Sigmoid colon (tissue), 6 donors: ENCODE measurements at regions not wholly inside any gene's neighbourhood (a gene's known extent, or its start where the extent isn't known, plus 50 kb on each side); places are given as distances from the start of the nearest gene placed in this dataset.

Experiments used
- DNase-seq: peaks from one replicate; pipeline ENCODE4 v3.0.0-alpha.2; 2019
- H3K27ac ChIP-seq, 4 donors: fragments of 200-600 bp; sonication (generic); one replicate each; pipeline ENCODE4 v1.5.1; 2016 to 2019; ENCODE audit warnings: mild to moderate bottlenecking in 1 of 4
- H3K27me3 ChIP-seq, 3 donors: fragments of 200-600 bp; sonication (generic); one replicate each; pipeline ENCODE4 v1.5.1; 2019; ENCODE audit warnings: mild to moderate bottlenecking in 1 of 3
- H3K36me3 ChIP-seq, 4 donors: fragments of 200-600 bp; sonication (generic); one replicate each; pipeline ENCODE4 v1.5.1; 2016 to 2019
- H3K4me1 ChIP-seq, 4 donors: fragments of 200-600 bp; sonication (generic); one replicate each; pipeline ENCODE4 v1.5.1; 2017 to 2019
- H3K4me3 ChIP-seq, 4 donors: fragments of 200-600 bp; sonication (generic); one replicate each; pipeline ENCODE4 v1.5.1; 2017 to 2019; ENCODE audit warnings: mild to moderate bottlenecking in 2 of 4, moderate library complexity in 1 of 4
- H3K9me3 ChIP-seq, 4 donors: fragments of 200-600 bp in 3 of 4; sonication (generic) in 3 of 4; one replicate each; pipeline versions ENCODE4 v1.5.1 to v1.6.1; 2013 to 2019
- CTCF ChIP-seq, 4 experiments: fragments of 450-650 bp in 3 of 4; fragments of 200-600 bp in 1 of 4; IDR thresholded peaks; one replicate each; pipeline ENCODE4 v1.5.1; 2016 to 2019; ENCODE audit warnings: antibody characterized with exemption in 4 of 4, mild to moderate bottlenecking in 3 of 4, moderate library complexity in 2 of 4
- EP300 ChIP-seq, 4 donors: sonication (generic); formaldehyde crosslinking; IDR thresholded peaks; one replicate each; pipeline ENCODE4 v1.6.1; 2017; ENCODE audit warnings: antibody characterized with exemption in 4 of 4
- POLR2A ChIP-seq, 2 donors: fragments of 450-650 bp; IDR thresholded peaks; one replicate each; pipeline ENCODE4 v1.6.1; 2016; ENCODE audit warnings: antibody characterized with exemption in 2 of 2, mild to moderate bottlenecking in 2 of 2, moderate library complexity in 2 of 2
- POLR2AphosphoS5 ChIP-seq, 4 donors: sonication (generic); formaldehyde crosslinking; IDR thresholded peaks; one replicate each; pipeline ENCODE4 v1.6.1; 2017; ENCODE audit warnings: antibody characterized with exemption in 4 of 4
- WGBS, 2 donors: extraction: QIAGEN DNeasy Blood & Tissue Kit; methylation state at CpG; one replicate each; pipeline ENCODE4 v1.1.7; 2013; 5-methylcytosine and 5-hydroxymethylcytosine counted together
- intact Hi-C: fragments of 100-400 bp; cut with DNase I; formaldehyde crosslinking; loops from one replicate; pipeline ENCODE4 v1.15.1; 2023
- donor health status: healthy with polysubstance abuse.
- donor health status: healthy.

- Histone ChIP-seq H3K27ac (peak overlapping the region in 1 of 4 donors; percentile 3), H3K4me1 (peaks cover 0 to 44% (median 24%) of the 10 kb centered on the region in 4 donors), H3K9me3 (no peaks in the 10 kb centered on the region), H3K36me3 (no peaks in the 10 kb centered on the region), H3K27me3 (no peaks in the 10 kb centered on the region), H3K4me3 (no peak overlapping the region)
- 74 to 80% methylated on average over 8 of the region's 8 CpGs for WGBS, 2 donors
- TF ChIP-seq POLR2A (IDR thresholded peaks at IDR 0.05) (no peak), POLR2AphosphoS5 (IDR thresholded peaks at IDR 0.05) (peak in 2 of 4 donors; percentile 23 to 32), EP300 (IDR thresholded peaks at IDR 0.05) (no peak)
- intact Hi-C loops: no loop called here
- peak; percentile 58 for DNase-seq
Observed at GRCh38 chr10:44183667-44184632, 200.9 kb downstream of the CXCL12 start.

GRCh38 chr10:44182909-44183308 is 202.0 kb downstream of the CXCL12 start:
- Histone ChIP-seq H3K27ac (no peak overlapping the region), H3K27me3 (no peaks in the 10 kb centered on the region), H3K36me3 (no peaks in the 10 kb centered on the region), H3K4me1 (peaks cover 0 to 44% (median 24%) of the 10 kb centered on the region in 4 donors), H3K9me3 (no peaks in the 10 kb centered on the region), H3K4me3 (no peak overlapping the region)
- TF ChIP-seq POLR2AphosphoS5 (IDR thresholded peaks at IDR 0.05) (no peak), CTCF (IDR thresholded peaks at IDR 0.05) (no peak), POLR2A (IDR thresholded peaks at IDR 0.05) (no peak), EP300 (IDR thresholded peaks at IDR 0.05) (no peak)
- DNase-seq: no peak
- intact Hi-C loops: no loop called here
- 56 to 78% methylated on average over 2 of the region's 2 CpGs for WGBS, 2 donors

GRCh38 chr10:44180321-44181168 is 204.4 kb downstream of the CXCL12 start:
- 77 to 79% methylated on average over 10 of the region's 10 CpGs for WGBS, 2 donors
- Histone ChIP-seq H3K4me1 (peaks cover 0 to 44% (median 24%) of the 10 kb centered on the region in 4 donors), H3K4me3 (no peak overlapping the region), H3K27me3 (no peaks in the 10 kb centered on the region), H3K27ac (peak overlapping the region in 3 of 4 donors; percentile 41 to 61 (median 51)), H3K9me3 (no peaks in the 10 kb centered on the region), H3K36me3 (no peaks in the 10 kb centered on the region)
- TF ChIP-seq POLR2A (IDR thresholded peaks at IDR 0.05): no peak
- no peak for TF ChIP-seq CTCF (IDR thresholded peaks at IDR 0.05)
- no peak for TF ChIP-seq EP300 (IDR thresholded peaks at IDR 0.05)
- TF ChIP-seq POLR2AphosphoS5 (IDR thresholded peaks at IDR 0.05): peak in 2 of 4 donors; percentile 57
- DNase-seq: peak; percentile 88
- intact Hi-C loops: no loop called here

- no peaks in the 10 kb centered on the region for H3K27me3 ChIP-seq
- no peaks in the 10 kb centered on the region for H3K9me3 ChIP-seq
- H3K27ac ChIP-seq: no peak overlapping the region
- no peak overlapping the region for H3K4me3 ChIP-seq
- WGBS, 2 donors: 88 to 90% methylated on average over 3 of the region's 3 CpGs
- TF ChIP-seq POLR2A (IDR thresholded peaks at IDR 0.05): no peak
- peaks cover 0 to 37% (median 18%) of the 10 kb centered on the region in 4 donors for H3K4me1 ChIP-seq
- DNase-seq: no peak
- H3K36me3 ChIP-seq: no peaks in the 10 kb centered on the region
- intact Hi-C loops: no loop called here
Observed at GRCh38 chr10:44178856-44179255, 206.0 kb downstream of the CXCL12 start.

GRCh38 chr10:44178281-44178680 is 206.6 kb downstream of the CXCL12 start:
- Histone ChIP-seq H3K27me3 (no peaks in the 10 kb centered on the region), H3K36me3 (no peaks in the 10 kb centered on the region), H3K4me1 (peaks cover 0 to 37% (median 20%) of the 10 kb centered on the region in 4 donors), H3K4me3 (no peak overlapping the region), H3K27ac (no peak overlapping the region), H3K9me3 (no peaks in the 10 kb centered on the region)
- intact Hi-C loops: no loop called here
- no peak for TF ChIP-seq EP300 (IDR thresholded peaks at IDR 0.05)
- no peak for TF ChIP-seq CTCF (IDR thresholded peaks at IDR 0.05)
- no peak for TF ChIP-seq POLR2A (IDR thresholded peaks at IDR 0.05)
- TF ChIP-seq POLR2AphosphoS5 (IDR thresholded peaks at IDR 0.05): no peak
- no peak for DNase-seq
- WGBS, 2 donors: 79 to 87% methylated on average over 3 of the region's 3 CpGs
